ENCODE measurements at regions not wholly inside any gene's neighbourhood (a gene's known extent, or its start where the extent isn't known, plus 50 kb on each side); places are given as distances from the start of the nearest gene placed in this dataset.

GRCh38 chr14:105858676-105859025 lies 332.3 kb downstream of the TMEM121 start:
- H3K9me3 ChIP-seq (ENCODE audit: insufficient read depth in 2 of 2, low read depth in 1 of 2, low read length in 1 of 2): peaks cover 77 to 95% of the 10 kb centered on the region in 2 experiments
- ChIA-PET CTCF (ENCODE audit: partially characterized antibody) (no interaction called here), POLR2A (ENCODE audit: partially characterized antibody) (no interaction called here)
- no peak for TF ChIP-seq NANOG (IDR thresholded peaks at IDR 0.05; ENCODE audit: insufficient read depth, low read depth, low read length, poor library complexity, severe bottlenecking)
- TF ChIP-seq SUZ12 (IDR thresholded peaks at IDR 0.05; ENCODE audit: low read length): no peak
- TF ChIP-seq CBX8 (IDR thresholded peaks at IDR 0.05; ENCODE audit: borderline replicate concordance, low read depth, low read length): no peak
- no peak for TF ChIP-seq TBP (IDR thresholded peaks at IDR 0.05; ENCODE audit: low read depth, low read length)
- TF ChIP-seq HDAC6 (IDR thresholded peaks at IDR 0.05; ENCODE audit: low read depth, low read length): no peak
- no peak for TF ChIP-seq MAX (IDR thresholded peaks at IDR 0.05)
- no peak for TF ChIP-seq EP300 (IDR thresholded peaks at IDR 0.05; ENCODE audit: borderline replicate concordance in 1 of 2, low read depth in 2 of 2, low read length in 2 of 2)
- no peak for TF ChIP-seq POLR2A (IDR thresholded peaks at IDR 0.05; ENCODE audit: control extremely low read depth in 1 of 2, low read depth in 2 of 2, low read length in 2 of 2)
- TF ChIP-seq ZNF274 (IDR thresholded peaks at IDR 0.05; ENCODE audit: borderline replicate concordance, extremely low read depth, low read length): no peak
- no peak for TF ChIP-seq GTF2F1 (IDR thresholded peaks at IDR 0.05; ENCODE audit: borderline replicate concordance, low read depth, low read length)
- TF ChIP-seq NRF1 (IDR thresholded peaks at IDR 0.05; ENCODE audit: low read depth, low read length): no peak
- no peak for TF ChIP-seq JUN (IDR thresholded peaks at IDR 0.05; ENCODE audit: low read depth, low read length)
- no peak for TF ChIP-seq CBX5 (IDR thresholded peaks at IDR 0.05; ENCODE audit: low read depth, low read length)
- no peak overlapping the region for H3K27ac ChIP-seq (ENCODE audit: low read depth, low read length)
- H3K23me2 ChIP-seq (ENCODE audit: low read depth, low read length): no peaks in the 10 kb centered on the region
- no peak overlapping the region for H3K56ac ChIP-seq (replicated peaks; ENCODE audit: insufficient read length, low read depth, low read length)
- H2AK5ac ChIP-seq (ENCODE audit: low read depth, low read length): no peak overlapping the region
- no peaks in the 10 kb centered on the region for H3K79me1 ChIP-seq (ENCODE audit: low read depth, low read length)
- no peak overlapping the region for H4K5ac ChIP-seq (ENCODE audit: insufficient read length, low read depth, low read length)
- no peak overlapping the region for H3K4ac ChIP-seq (replicated peaks; ENCODE audit: insufficient read length, low read depth, low read length)
- H2BK120ac ChIP-seq (replicated peaks; ENCODE audit: low read depth, low read length): no peak overlapping the region
- H2BK5ac ChIP-seq (ENCODE audit: low read depth, low read length): no peak overlapping the region
- H2BK15ac ChIP-seq (ENCODE audit: low read length): no peak overlapping the region
- WGBS, 2 experiments (ENCODE audit: extremely low coverage in 1 of 2, insufficient coverage in 1 of 2, insufficient read length in 1 of 2, insufficient replicate concordance in 2 of 2, low coverage in 1 of 2, low lambda C conversion rate in 2 of 2, missing lambda C conversion rate in 1 of 2): 100% methylated on average over 1 of the region's 4 CpGs; no CpG with 5 or more reads in 1 of the 2 experiments
- no peaks in the 10 kb centered on the region for H4K20me1 ChIP-seq (replicated peaks in 1 of 2; ENCODE audit: control insufficient read depth in 1 of 2, insufficient read depth in 2 of 2, low read length in 2 of 2)
- H3K4me2 ChIP-seq (ENCODE audit: insufficient read depth in 1 of 2, low read depth in 2 of 2, low read length in 2 of 2): no peak overlapping the region
- H3K9ac ChIP-seq (replicated peaks in 1 of 4; ENCODE audit: extremely low read depth in 1 of 4, low read depth in 3 of 4, low read length in 3 of 4): no peak overlapping the region
- no peak overlapping the region for H2BK20ac ChIP-seq (ENCODE audit: low read length)
- no peak overlapping the region for H3K18ac ChIP-seq (ENCODE audit: extremely low read depth, low read length)
- no peaks in the 10 kb centered on the region for H3K79me2 ChIP-seq (ENCODE audit: control insufficient read depth in 1 of 2, insufficient read depth in 2 of 2, low read length in 2 of 2)
- DNase-seq (ENCODE audit: low read depth in 1 of 2, low spot score in 2 of 2): no peak
- H3K23ac ChIP-seq (ENCODE audit: insufficient read length): no peak overlapping the region
- no peaks in the 10 kb centered on the region for H3K4me1 ChIP-seq (replicated peaks in 1 of 4; ENCODE audit: control insufficient read depth in 3 of 4, insufficient read depth in 4 of 4, low read length in 3 of 4)
- H3K4me3 ChIP-seq (ENCODE audit: extremely low read depth in 1 of 4, insufficient read depth in 2 of 4, low read depth in 3 of 4, low read length in 4 of 4): no peak overlapping the region
- no peaks in the 10 kb centered on the region; a peak in 2 of 7 replicates for H3K27me3 ChIP-seq (replicated peaks in 1 of 4; ENCODE audit: control insufficient read depth in 3 of 4, extremely low read depth in 1 of 4, insufficient read depth in 3 of 4, low read length in 3 of 4)
- H3K36me3 ChIP-seq (ENCODE audit: control insufficient read depth in 2 of 4, insufficient read depth in 4 of 4, low read length in 3 of 4): peaks cover 0 to 6% (median 0%) of the 10 kb centered on the region in 4 experiments; a peak in 2 of 8 replicates
- H4K91ac ChIP-seq (replicated peaks; ENCODE audit: insufficient read length, low read length): no peak overlapping the region
- FAIRE-seq: no peak
- H3K14ac ChIP-seq (ENCODE audit: insufficient read length): no peak overlapping the region
- no peak overlapping the region for H2AFZ ChIP-seq (ENCODE audit: low read length)
- H4K8ac ChIP-seq (ENCODE audit: extremely low read depth, insufficient read depth, low read length): no peak overlapping the region
- no peak overlapping the region for H2BK12ac ChIP-seq (ENCODE audit: low read depth, low read length)

All from H1 (cell line).